ENCODE measurements at regions not wholly inside any gene's neighbourhood (a gene's known extent, or its start where the extent isn't known, plus 50 kb on each side); places are given as distances from the start of the nearest gene placed in this dataset.

DNA sequence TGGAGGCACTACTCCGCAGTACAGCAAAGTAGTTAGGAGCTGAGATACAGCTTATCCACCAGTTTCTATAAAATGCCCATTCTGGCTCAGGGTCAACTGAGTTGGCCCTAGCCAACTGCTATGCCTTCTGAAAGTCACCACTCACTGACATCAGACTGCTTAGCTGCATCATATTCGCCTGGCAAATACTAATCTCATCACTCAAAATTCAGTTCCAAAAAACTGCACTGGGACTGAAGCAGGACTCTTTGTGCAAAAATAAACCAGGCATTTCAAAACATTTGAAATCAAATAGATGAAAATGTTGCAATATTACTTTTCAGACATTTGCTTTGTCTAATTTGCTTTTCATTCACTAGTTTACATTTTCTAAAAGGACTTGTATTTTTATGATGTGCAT, 230.0 kb downstream of the ALDH8A1 start (continued):
- TF ChIP-seq CHD7 (IDR thresholded peaks at IDR 0.05; ENCODE audit: insufficient replicate concordance, low read length), result no peak
- no peak for TF ChIP-seq TEAD4 (IDR thresholded peaks at IDR 0.05; ENCODE audit: low read depth, low read length)
- TF ChIP-seq CHD1 (IDR thresholded peaks at IDR 0.05; ENCODE audit: low read depth, low read length), result no peak
- TF ChIP-seq FOSL1 (IDR thresholded peaks at IDR 0.05; ENCODE audit: insufficient read depth, low read depth, low read length), result no peak
- no peak for TF ChIP-seq BCL11A (IDR thresholded peaks at IDR 0.05; ENCODE audit: low read depth in 2 of 2, low read length in 2 of 2)
